Fibroblast of skin of scalp (primary cell): ENCODE measurements at regions not wholly inside any gene's neighbourhood (a gene's known extent, or its start where the extent isn't known, plus 50 kb on each side); places are given as distances from the start of the nearest gene placed in this dataset.
"Not testable (repeated sequence)": the region's sequence is repeated elsewhere in the genome, so short reads cannot be mapped to it uniquely, and the experiment has no call there.

Source experiments
- DNase-seq: peaks from one replicate; pipeline ENCODE4 v3.0.0-alpha.2; 2013

GRCh38 chr14:86780461-86780860, 1212.5 kb downstream of the GALC start:
- no peak for DNase-seq

- DNase-seq = no peak
Measured at GRCh38 chr14:86779416-86779815, 1213.6 kb downstream of the GALC start.

- peak; percentile 86 for DNase-seq
Measured at GRCh38 chr14:86777963-86778602, 1214.9 kb downstream of the GALC start.

GRCh38 chr14:86775896-86776295, 1217.1 kb downstream of the GALC start:
- not testable (repeated sequence) for DNase-seq

- DNase-seq = no peak
Measured at GRCh38 chr14:86774916-86775315, 1218.1 kb downstream of the GALC start.

GRCh38 chr14:86772075-86772474, 1220.9 kb downstream of the GALC start:
- DNase-seq = no peak

- no peak for DNase-seq
Measured at GRCh38 chr14:86770186-86770585, 1222.8 kb downstream of the GALC start.

- peak; percentile 76 for DNase-seq
Measured at GRCh38 chr14:86766469-86766868, 1226.5 kb downstream of the GALC start.

GRCh38 chr14:86761611-86762010, 1231.4 kb downstream of the GALC start:
- DNase-seq = no peak

- DNase-seq = no peak
Measured at GRCh38 chr14:86756521-86757190, 1226.7 kb downstream of the FLRT2 start.

GRCh38 chr14:86750488-86750887, 1220.5 kb downstream of the FLRT2 start:
- not testable (repeated sequence) for DNase-seq

GRCh38 chr14:86739761-86740160, 1209.8 kb downstream of the FLRT2 start:
- no peak for DNase-seq

GRCh38 chr14:86731427-86731826, 1201.5 kb downstream of the FLRT2 start:
- DNase-seq = not testable (repeated sequence)

- no peak for DNase-seq
Measured at GRCh38 chr14:86723254-86723624, 1193.3 kb downstream of the FLRT2 start.

- no peak for DNase-seq
Measured at GRCh38 chr14:86722612-86723253, 1192.8 kb downstream of the FLRT2 start.

- no peak for DNase-seq
Measured at GRCh38 chr14:86714575-86714974, 1184.6 kb downstream of the FLRT2 start.

- no peak for DNase-seq
Measured at GRCh38 chr14:86714153-86714552, 1184.2 kb downstream of the FLRT2 start.

- DNase-seq = no peak
Measured at GRCh38 chr14:86712727-86713126, 1182.8 kb downstream of the FLRT2 start.

GRCh38 chr14:86712176-86712575, 1182.2 kb downstream of the FLRT2 start:
- DNase-seq = no peak

- DNase-seq = no peak
Measured at GRCh38 chr14:86708846-86709339, 1178.9 kb downstream of the FLRT2 start.

GRCh38 chr14:86707071-86707470, 1177.1 kb downstream of the FLRT2 start:
- DNase-seq = no peak

GRCh38 chr14:86683561-86683960, 1153.6 kb downstream of the FLRT2 start:
- peak; percentile 20 for DNase-seq

GRCh38 chr14:86675059-86675458, 1145.1 kb downstream of the FLRT2 start:
- DNase-seq = no peak

- no peak for DNase-seq
Measured at GRCh38 chr14:86673523-86673969, 1143.6 kb downstream of the FLRT2 start.
